ENCODE measurements at regions not wholly inside any gene's neighbourhood (a gene's known extent, or its start where the extent isn't known, plus 50 kb on each side); places are given as distances from the start of the nearest gene placed in this dataset.

DNA sequence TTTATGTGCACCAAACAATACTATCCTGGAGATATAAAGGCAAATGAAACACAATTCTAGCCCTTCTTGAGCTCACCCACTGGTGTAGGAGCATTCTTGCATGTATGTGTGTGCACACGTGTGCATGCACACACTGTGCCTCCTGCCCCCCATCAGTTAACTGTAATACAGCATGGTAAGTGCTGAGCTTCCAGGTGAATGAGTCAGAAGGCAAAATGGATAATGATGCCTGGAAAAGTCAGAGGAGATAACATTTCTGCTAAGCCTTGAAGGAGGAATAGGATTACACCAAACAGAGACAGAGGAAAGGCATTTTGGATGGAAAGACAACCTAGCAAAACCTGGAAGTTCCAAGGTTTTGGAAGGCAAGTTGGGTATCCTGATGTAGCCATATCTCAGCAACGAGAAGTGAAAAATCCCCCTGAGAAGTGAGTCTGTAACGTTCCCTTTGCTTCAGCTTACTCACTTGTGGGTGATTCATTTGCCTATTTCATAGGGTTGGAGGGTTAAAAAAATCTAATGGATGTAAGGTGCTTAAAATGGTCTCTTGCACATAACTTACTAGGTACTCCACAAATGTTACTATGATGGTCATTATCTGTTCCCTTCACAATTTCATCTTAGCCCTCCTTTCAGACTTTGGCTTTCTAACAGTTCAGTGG, 101.4 kb upstream of the STC2 start:
- H3K4me3 ChIP-seq (ENCODE audit: extremely low read depth in 1 of 4, insufficient read depth in 2 of 4, low read depth in 3 of 4, low read length in 4 of 4), result no peak overlapping the region
- POLR2A ChIA-PET (ENCODE audit: partially characterized antibody), result interaction anchor here (0.8 kb wide), 1 partner anchor 13 kb away, joined by 3 read pairs; no protein-coding TSS in a partner anchor
- DNase-seq (ENCODE audit: low read depth in 1 of 2, low spot score in 2 of 2) (no peak), FAIRE-seq (no peak)
- CTCF ChIA-PET (ENCODE audit: partially characterized antibody), result interaction anchor here (0.8 to 3.2 kb wide), 8 partner anchors 10 to 40 kb away, joined by 3 to 12 read pairs (median 4); no protein-coding TSS in a partner anchor
- no peaks in the 10 kb centered on the region for H3K4me1 ChIP-seq (replicated peaks in 1 of 4; ENCODE audit: control insufficient read depth in 3 of 4, insufficient read depth in 4 of 4, low read length in 3 of 4)
- no peak overlapping the region for H2BK5ac ChIP-seq (ENCODE audit: low read depth, low read length)
- no peak overlapping the region for H2BK120ac ChIP-seq (replicated peaks; ENCODE audit: low read depth, low read length)
- no peaks in the 10 kb centered on the region for H3K36me3 ChIP-seq (ENCODE audit: control insufficient read depth in 2 of 4, insufficient read depth in 4 of 4, low read length in 3 of 4)
- no peak overlapping the region for H3K56ac ChIP-seq (replicated peaks; ENCODE audit: insufficient read length, low read depth, low read length)
- no peak overlapping the region for H3K4ac ChIP-seq (replicated peaks; ENCODE audit: insufficient read length, low read depth, low read length)
- no peaks in the 10 kb centered on the region for H3K79me2 ChIP-seq (ENCODE audit: control insufficient read depth in 1 of 2, insufficient read depth in 2 of 2, low read length in 2 of 2)
- H2BK15ac ChIP-seq (ENCODE audit: low read length), result no peak overlapping the region
- H2AK5ac ChIP-seq (ENCODE audit: low read depth, low read length), result no peak overlapping the region
- H3K23ac ChIP-seq (ENCODE audit: insufficient read length), result no peak overlapping the region
- no peaks in the 10 kb centered on the region for H3K79me1 ChIP-seq (ENCODE audit: low read depth, low read length)
- 93% methylated on average over 3 of the region's 3 CpGs; no CpG with 5 or more reads in 1 of the 2 experiments for WGBS, 2 experiments (ENCODE audit: extremely low coverage in 1 of 2, insufficient coverage in 1 of 2, insufficient read length in 1 of 2, insufficient replicate concordance in 2 of 2, low coverage in 1 of 2, low lambda C conversion rate in 2 of 2, missing lambda C conversion rate in 1 of 2)
- no peak overlapping the region for H4K91ac ChIP-seq (replicated peaks; ENCODE audit: insufficient read length, low read length)
- no peaks in the 10 kb centered on the region; the same call in 1 of the 2 replicates for H3K23me2 ChIP-seq (ENCODE audit: low read depth, low read length)
- H3K9me3 ChIP-seq (ENCODE audit: insufficient read depth in 2 of 2, low read depth in 1 of 2, low read length in 1 of 2), result no peaks in the 10 kb centered on the region
- H2BK20ac ChIP-seq (ENCODE audit: low read length), result no peak overlapping the region
- no peak overlapping the region for H2BK12ac ChIP-seq (ENCODE audit: low read depth, low read length)
- H2AFZ ChIP-seq (ENCODE audit: low read length), result no peak overlapping the region
- no peak overlapping the region for H3K27ac ChIP-seq (ENCODE audit: low read depth, low read length)
- H4K8ac ChIP-seq (ENCODE audit: extremely low read depth, insufficient read depth, low read length), result no peak overlapping the region
- no peak overlapping the region for H3K4me2 ChIP-seq (ENCODE audit: insufficient read depth in 1 of 2, low read depth in 2 of 2, low read length in 2 of 2)
- H3K14ac ChIP-seq (ENCODE audit: insufficient read length), result no peak overlapping the region
- H3K27me3 ChIP-seq (replicated peaks in 1 of 4; ENCODE audit: control insufficient read depth in 3 of 4, extremely low read depth in 1 of 4, insufficient read depth in 3 of 4, low read length in 3 of 4), result no peaks in the 10 kb centered on the region
- no peak overlapping the region for H3K18ac ChIP-seq (ENCODE audit: extremely low read depth, low read length)
- no peak overlapping the region for H3K9ac ChIP-seq (replicated peaks in 1 of 4; ENCODE audit: extremely low read depth in 1 of 4, low read depth in 3 of 4, low read length in 3 of 4)
- no peak overlapping the region for H4K5ac ChIP-seq (ENCODE audit: insufficient read length, low read depth, low read length)
- H4K20me1 ChIP-seq (replicated peaks in 1 of 2; ENCODE audit: control insufficient read depth in 1 of 2, insufficient read depth in 2 of 2, low read length in 2 of 2), result no peaks in the 10 kb centered on the region
- TF ChIP-seq BCL11A (IDR thresholded peaks at IDR 0.05; ENCODE audit: low read depth in 2 of 2, low read length in 2 of 2) (no peak), EP300 (IDR thresholded peaks at IDR 0.05; ENCODE audit: borderline replicate concordance in 1 of 2, low read depth in 2 of 2, low read length in 2 of 2) (no peak), CBX5 (IDR thresholded peaks at IDR 0.05; ENCODE audit: low read depth, low read length) (no peak), RXRA (IDR thresholded peaks at IDR 0.05; ENCODE audit: insufficient read depth, low read depth, low read length) (no peak), FOSL1 (IDR thresholded peaks at IDR 0.05; ENCODE audit: insufficient read depth, low read depth, low read length) (no peak), CBX8 (IDR thresholded peaks at IDR 0.05; ENCODE audit: borderline replicate concordance, low read depth, low read length) (no peak), CEBPB (IDR thresholded peaks at IDR 0.05; ENCODE audit: low read depth, low read length) (no peak), MAFK (IDR thresholded peaks at IDR 0.05; ENCODE audit: low read depth, low read length) (no peak), RBBP5 (IDR thresholded peaks at IDR 0.05; ENCODE audit: borderline replicate concordance, low read depth, low read length) (no peak), SIX5 (IDR thresholded peaks at IDR 0.05; ENCODE audit: low read depth, low read length) (no peak)
- TF ChIP-seq, protein P1, sequence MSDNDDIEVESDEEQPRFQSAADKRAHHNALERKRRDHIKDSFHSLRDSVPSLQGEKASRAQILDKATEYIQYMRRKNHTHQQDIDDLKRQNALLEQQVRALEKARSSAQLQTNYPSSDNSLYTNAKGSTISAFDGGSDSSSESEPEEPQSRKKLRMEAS (IDR thresholded peaks at IDR 0.05), result no peak
- TF ChIP-seq, protein P2, sequence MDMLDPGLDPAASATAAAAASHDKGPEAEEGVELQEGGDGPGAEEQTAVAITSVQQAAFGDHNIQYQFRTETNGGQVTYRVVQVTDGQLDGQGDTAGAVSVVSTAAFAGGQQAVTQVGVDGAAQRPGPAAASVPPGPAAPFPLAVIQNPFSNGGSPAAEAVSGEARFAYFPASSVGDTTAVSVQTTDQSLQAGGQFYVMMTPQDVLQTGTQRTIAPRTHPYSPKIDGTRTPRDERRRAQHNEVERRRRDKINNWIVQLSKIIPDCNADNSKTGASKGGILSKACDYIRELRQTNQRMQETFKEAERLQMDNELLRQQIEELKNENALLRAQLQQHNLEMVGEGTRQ (IDR thresholded peaks at IDR 0.05; ENCODE audit: low read length), result no peak

All from H1 (cell line).